ENCODE measurements at regions not wholly inside any gene's neighbourhood (a gene's known extent, or its start where the extent isn't known, plus 50 kb on each side); places are given as distances from the start of the nearest gene placed in this dataset.
"Not testable (repeated sequence)": the region's sequence is repeated elsewhere in the genome, so short reads cannot be mapped to it uniquely, and the experiment has no call there.

DNA sequence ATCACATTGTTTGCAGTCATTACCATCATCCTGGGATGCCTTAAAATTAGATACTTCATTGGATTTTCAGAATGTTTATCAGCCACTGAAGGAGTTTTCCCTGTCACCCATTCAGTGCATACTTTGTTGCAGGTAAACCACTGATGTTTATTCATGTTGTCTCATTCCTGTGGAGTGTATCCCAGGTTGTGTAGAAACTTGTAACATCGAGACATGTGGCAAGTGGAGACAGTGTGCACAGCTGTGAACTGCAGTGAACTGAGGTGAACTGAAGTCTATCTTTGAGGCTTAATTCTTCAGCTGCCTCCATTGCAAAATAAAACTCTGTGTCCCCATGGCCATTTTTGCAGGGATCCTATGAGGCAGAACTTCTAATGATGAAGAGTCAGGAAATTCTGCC is 2911.4 kb downstream of the RPIA start:
- H3K36me3 Mint-ChIP-seq (ENCODE audit: low read depth); H3K27me3 Mint-ChIP-seq (ENCODE audit: insufficient read depth); H3K4me3 Mint-ChIP-seq; H3K27ac Mint-ChIP-seq; H3K9me3 Mint-ChIP-seq; DNase-seq: not testable (repeated sequence)
- peaks cover 19% of the 10 kb centered on the region for H3K4me1 Mint-ChIP-seq (ENCODE audit: low read depth)

DNA sequence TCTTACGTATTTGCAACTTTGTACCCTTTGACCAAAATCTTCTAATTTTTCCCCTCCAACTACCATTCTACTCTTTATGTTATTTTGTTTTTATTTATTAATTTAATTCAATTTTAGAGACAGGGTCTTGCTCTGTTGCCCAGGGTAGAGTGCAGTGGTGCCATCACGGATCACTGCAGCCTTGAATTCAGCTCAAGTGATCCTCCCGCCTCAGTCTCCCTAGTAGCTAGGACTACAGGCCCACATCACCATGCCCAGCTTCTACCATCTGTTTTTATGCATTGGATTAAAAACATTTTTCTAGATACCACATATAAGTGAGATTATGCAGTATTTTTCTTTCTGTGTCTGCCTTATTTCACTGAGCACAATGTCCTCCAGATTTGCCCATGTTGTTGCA is 2912.5 kb downstream of the RPIA start:
- not testable (repeated sequence) for H3K9me3 Mint-ChIP-seq; H3K4me3 Mint-ChIP-seq; H3K36me3 Mint-ChIP-seq (ENCODE audit: low read depth); H3K4me1 Mint-ChIP-seq (ENCODE audit: low read depth); H3K27me3 Mint-ChIP-seq (ENCODE audit: insufficient read depth); H3K27ac Mint-ChIP-seq; DNase-seq

DNA sequence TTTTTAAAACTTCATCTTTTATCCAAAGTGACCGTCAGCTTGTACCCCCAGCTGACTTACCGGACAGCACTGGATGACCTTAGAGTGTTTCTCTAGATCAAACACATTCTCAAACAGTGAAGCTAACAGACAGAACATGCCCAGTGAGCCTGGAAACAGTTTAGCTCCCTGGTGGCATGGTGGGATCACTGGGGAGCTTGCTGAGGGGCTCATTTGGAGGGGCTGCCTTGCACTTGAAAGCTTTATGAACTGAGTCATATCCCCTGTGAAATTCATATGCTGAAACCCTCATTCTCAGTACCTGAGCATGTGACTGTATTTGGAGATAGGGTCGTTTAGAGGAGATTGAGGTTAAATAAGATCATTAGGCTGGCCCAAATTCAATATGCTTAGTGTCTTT is 2913.2 kb downstream of the RPIA start:
- H3K9me3 Mint-ChIP-seq; H3K27ac Mint-ChIP-seq; H3K4me1 Mint-ChIP-seq (ENCODE audit: low read depth); H3K27me3 Mint-ChIP-seq (ENCODE audit: insufficient read depth); DNase-seq; H3K4me3 Mint-ChIP-seq; H3K36me3 Mint-ChIP-seq (ENCODE audit: low read depth): not testable (repeated sequence)

DNA sequence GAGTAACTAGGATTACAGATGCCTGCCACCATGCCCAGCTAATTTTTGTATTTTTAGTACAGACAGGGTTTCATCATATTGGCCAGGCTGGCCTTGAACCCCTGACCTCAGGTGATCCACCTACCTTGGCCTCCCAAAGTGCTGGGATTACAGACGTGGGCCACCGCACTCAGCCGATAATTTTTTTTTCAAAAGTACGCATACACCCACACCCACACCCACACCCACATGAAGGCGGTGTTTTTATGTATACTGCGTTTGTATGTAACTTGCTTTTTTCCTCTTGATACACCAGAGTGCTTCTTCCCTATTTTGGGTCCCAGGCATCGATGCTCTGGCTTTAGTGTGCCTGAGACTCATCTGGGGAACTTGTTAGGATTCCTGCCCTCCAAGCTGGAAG is 2932.3 kb downstream of the RPIA start:
- H3K36me3 Mint-ChIP-seq (ENCODE audit: low read depth); H3K27me3 Mint-ChIP-seq (ENCODE audit: insufficient read depth); H3K4me3 Mint-ChIP-seq; H3K4me1 Mint-ChIP-seq (ENCODE audit: low read depth); DNase-seq; H3K27ac Mint-ChIP-seq; H3K9me3 Mint-ChIP-seq: not testable (repeated sequence)

DNA sequence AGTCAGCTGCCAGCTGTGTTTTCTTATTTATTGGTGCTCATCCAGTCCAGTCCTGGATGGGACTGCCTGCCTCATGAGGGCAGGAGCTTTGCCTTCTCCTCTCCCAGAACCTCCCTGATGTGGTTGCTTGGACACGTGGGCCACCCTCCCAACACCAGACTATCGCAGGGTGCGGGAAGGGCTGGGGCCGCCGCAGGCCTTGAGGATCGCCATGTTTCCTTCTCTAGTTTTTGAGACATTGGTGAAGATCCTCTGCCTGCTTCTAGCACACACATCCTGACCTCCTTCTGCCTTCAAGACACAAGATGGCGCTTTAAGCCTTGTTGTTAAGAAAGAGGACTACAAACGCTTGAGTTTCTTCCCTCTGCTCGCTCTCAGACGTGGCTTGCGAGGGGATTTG is 2937.0 kb downstream of the RPIA start:
- not testable (repeated sequence) for H3K27ac Mint-ChIP-seq; H3K27me3 Mint-ChIP-seq (ENCODE audit: insufficient read depth); DNase-seq; H3K4me1 Mint-ChIP-seq (ENCODE audit: low read depth); H3K36me3 Mint-ChIP-seq (ENCODE audit: low read depth); H3K4me3 Mint-ChIP-seq; H3K9me3 Mint-ChIP-seq

DNA sequence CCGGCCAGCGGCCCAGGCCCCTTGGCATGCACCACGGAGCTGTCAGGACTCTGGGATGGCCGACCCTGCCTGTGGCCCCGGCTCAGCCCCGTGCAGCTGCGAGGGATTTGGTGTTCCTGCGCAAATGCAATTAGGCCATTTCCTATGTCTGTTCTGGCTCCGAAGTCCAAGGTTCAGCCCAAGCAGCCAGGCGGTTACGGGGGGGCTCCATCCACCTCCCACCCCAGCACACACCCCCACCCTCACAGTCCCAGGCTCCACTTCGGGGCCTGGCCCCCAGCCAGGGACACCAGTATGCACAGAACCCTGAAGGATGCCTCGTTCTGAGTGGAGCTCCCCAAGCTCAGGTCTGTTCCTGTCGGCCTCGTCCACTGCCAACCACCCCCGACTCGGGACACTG is 2965.7 kb downstream of the RPIA start:
- Mint-ChIP-seq H3K27ac (peak overlapping the region; percentile 76; the same call in 1 of the 2 replicates), H3K4me3 (peak overlapping the region; percentile 68)
- H3K9me3 Mint-ChIP-seq; H3K27me3 Mint-ChIP-seq (ENCODE audit: insufficient read depth); DNase-seq; H3K4me1 Mint-ChIP-seq (ENCODE audit: low read depth); H3K36me3 Mint-ChIP-seq (ENCODE audit: low read depth): not testable (repeated sequence)

DNA sequence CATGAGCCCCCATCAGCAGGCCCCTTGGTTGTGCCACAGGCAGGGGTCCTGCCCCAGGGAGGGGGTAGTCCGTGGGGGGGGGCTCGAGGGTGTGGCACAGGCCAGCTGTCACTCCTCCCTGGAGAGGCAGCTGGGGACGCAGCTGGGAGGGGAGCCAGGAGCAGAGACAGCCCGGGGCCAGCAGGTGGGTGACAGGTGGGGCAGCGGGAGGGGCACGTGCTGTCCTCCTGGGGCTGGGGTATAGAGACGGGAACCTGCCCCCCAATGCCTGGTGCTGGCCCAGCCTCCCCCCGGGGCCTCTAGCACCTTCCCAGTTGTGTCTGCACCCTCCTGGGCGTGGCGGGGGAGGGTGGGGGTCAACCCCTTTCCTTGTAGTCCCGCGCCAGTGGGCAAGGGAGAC is 2966.9 kb downstream of the RPIA start:
- not testable (repeated sequence) for DNase-seq; H3K27me3 Mint-ChIP-seq (ENCODE audit: insufficient read depth); H3K27ac Mint-ChIP-seq; H3K9me3 Mint-ChIP-seq; H3K4me1 Mint-ChIP-seq (ENCODE audit: low read depth); H3K36me3 Mint-ChIP-seq (ENCODE audit: low read depth); H3K4me3 Mint-ChIP-seq

DNA sequence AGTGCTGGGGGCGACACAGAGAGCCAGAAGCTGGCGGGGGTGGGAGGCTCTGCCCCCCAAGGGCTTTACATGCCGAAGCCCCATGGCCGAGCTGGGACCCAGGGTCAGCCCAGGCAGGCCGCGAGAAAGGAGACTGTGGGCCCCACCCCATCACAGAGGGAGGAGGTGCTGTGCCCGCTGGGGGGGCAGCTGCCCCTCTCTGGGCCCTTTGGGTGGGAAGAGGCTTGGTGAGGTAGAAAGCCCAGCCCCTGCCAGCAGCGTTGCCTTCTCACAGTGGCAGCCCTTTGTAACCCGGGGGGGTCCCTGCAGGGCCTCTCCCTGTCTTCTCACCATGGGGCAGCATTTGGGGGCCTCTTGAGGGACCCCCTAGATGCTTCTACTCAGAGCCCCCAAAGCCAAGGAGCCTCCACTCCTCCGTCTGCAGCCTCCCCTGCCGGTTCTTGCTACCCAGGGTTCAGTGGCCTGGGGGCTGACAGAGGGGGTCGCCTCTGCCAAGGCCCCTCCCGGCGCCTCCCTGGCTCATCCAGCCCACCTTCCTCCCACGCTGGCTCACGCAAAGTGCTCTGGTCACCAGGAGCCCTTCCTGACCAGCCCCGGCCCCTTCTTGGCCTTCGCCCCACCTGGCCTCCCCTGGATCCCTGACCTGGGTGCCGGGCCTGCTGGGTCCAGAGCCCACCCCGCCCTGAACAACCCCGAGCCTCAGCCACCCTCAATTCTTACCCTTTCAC is 2967.9 kb downstream of the RPIA start:
- not testable (repeated sequence) for H3K9me3 Mint-ChIP-seq; H3K36me3 Mint-ChIP-seq (ENCODE audit: low read depth); H3K27me3 Mint-ChIP-seq (ENCODE audit: insufficient read depth); H3K4me1 Mint-ChIP-seq (ENCODE audit: low read depth); DNase-seq; H3K27ac Mint-ChIP-seq
- peak overlapping the region; percentile 91 for H3K4me3 Mint-ChIP-seq

DNA sequence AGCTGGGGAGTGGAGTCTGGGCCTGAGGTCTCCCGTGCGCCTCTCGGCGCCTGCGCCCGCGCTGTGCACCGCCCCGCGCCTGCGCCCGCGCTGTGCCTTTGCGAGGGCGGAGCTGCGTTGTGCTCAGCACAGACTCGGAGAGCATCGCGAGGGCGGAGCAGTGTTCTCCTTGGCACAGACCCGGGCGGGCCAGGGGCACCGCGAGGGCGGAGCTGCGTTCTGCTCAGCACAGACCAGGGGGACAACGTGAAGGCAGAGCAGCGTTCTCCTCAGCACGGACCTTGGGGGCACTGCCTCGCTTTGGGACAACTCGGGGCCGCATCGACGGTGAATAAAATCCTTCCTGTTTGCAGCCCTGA is 2968.4 kb downstream of the RPIA start:
- H3K4me3 Mint-ChIP-seq = peak overlapping the region; percentile 91

DNA sequence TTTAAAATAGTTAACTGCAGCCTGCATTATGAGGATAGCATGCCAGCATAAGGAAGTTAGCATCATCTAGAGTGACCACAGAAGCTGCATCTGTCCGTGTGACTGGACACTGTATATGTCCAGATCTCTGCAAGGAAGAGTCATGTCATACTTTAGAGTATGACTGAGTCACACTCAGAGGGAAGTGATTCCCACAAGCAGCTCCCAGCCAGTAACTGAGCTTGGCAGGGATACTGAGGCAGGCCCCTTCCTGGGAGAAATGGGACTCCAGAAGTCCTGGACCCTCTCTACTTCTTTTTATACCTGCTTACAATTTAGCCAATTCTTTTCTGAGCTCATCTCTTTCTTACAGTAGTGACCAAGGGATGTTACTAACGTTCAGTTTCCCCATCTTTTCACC is 2975.9 kb downstream of the RPIA start:
- DNase-seq = peak; percentile 66
- H3K9me3 Mint-ChIP-seq; H3K4me3 Mint-ChIP-seq; H3K4me1 Mint-ChIP-seq (ENCODE audit: low read depth); H3K27ac Mint-ChIP-seq; H3K36me3 Mint-ChIP-seq (ENCODE audit: low read depth); H3K27me3 Mint-ChIP-seq (ENCODE audit: insufficient read depth): not testable (repeated sequence)

More for the DNA sequence above, 2968.4 kb downstream of the RPIA start:
- not testable (repeated sequence) for H3K4me1 Mint-ChIP-seq (ENCODE audit: low read depth); H3K27ac Mint-ChIP-seq; H3K36me3 Mint-ChIP-seq (ENCODE audit: low read depth); H3K9me3 Mint-ChIP-seq; H3K27me3 Mint-ChIP-seq (ENCODE audit: insufficient read depth)
- peak; percentile 6 for DNase-seq

DNA sequence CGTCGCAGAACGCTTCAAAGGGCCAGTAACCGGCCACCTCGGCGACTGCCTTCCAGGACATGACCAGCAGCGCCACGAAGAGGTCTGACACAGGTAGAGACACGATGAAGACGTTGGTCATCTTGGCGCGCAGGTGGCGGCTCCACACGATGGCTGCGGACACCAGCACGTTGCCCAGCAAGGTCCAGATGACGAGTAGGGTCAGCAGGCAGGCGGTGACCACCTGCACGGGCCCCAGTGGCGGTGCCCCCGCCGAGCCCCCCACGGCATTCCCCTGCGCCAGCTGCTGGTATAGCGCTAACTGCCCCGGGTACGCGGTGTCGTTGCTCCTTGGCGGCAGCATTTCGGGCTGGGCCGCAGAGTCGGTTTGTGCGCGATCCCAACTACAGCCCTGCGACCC is 2994.1 kb downstream of the RPIA start:
- H3K4me1 Mint-ChIP-seq (ENCODE audit: low read depth); H3K27ac Mint-ChIP-seq; H3K9me3 Mint-ChIP-seq; H3K36me3 Mint-ChIP-seq (ENCODE audit: low read depth); H3K27me3 Mint-ChIP-seq (ENCODE audit: insufficient read depth); DNase-seq; H3K4me3 Mint-ChIP-seq: not testable (repeated sequence)

DNA sequence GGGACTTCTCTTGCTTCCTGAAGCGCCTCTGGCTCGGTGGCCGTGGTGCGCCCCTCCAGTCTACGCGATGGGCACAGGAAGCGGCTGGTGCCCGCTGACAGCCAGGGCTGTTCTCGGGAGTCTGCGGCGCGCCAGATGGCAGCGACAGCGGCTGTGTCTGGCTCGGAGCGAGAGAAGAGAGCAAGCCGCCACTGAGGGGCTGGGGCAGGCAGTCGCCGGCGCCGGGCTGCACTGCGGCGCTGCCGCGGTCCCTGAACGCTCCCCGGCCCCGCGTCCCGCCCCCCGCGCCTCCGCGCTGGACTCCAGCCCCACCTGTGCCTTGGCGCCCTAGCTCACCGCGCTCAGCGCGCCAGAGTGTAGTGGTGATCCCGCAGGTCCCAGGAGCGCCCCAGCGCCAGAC is 2994.6 kb downstream of the RPIA start:
- H3K27me3 Mint-ChIP-seq (ENCODE audit: insufficient read depth); DNase-seq; H3K4me1 Mint-ChIP-seq (ENCODE audit: low read depth); H3K27ac Mint-ChIP-seq; H3K4me3 Mint-ChIP-seq; H3K36me3 Mint-ChIP-seq (ENCODE audit: low read depth); H3K9me3 Mint-ChIP-seq: not testable (repeated sequence)

All from HFFc6 (cell line).